Colonic mucosa (tissue), 4 donors: ENCODE measurements at regions not wholly inside any gene's neighbourhood (a gene's known extent, or its start where the extent isn't known, plus 50 kb on each side); places are given as distances from the start of the nearest gene placed in this dataset.

ENCODE experiments used
- DNase-seq: peaks from one replicate; pipeline ENCODE4 v3.0.0-alpha.2; 2020
- H3K27ac ChIP-seq: fragments of 200-600 bp; one replicate; pipeline ENCODE4 v1.8.0; 2021
- H3K27me3 ChIP-seq: fragments of 200-600 bp; one replicate; pipeline ENCODE4 v1.8.0; 2021
- H3K36me3 ChIP-seq: fragments of 200-600 bp; one replicate; pipeline ENCODE4 v1.8.0; 2021
- H3K4me1 ChIP-seq: fragments of 200-600 bp; one replicate; pipeline ENCODE4 v1.8.0; 2021; ENCODE audit warnings: mild to moderate bottlenecking
- H3K4me3 ChIP-seq: fragments of 200-600 bp; one replicate; pipeline ENCODE4 v1.8.0; 2021
- H3K9ac ChIP-seq, 2 donors: one replicate each; pipeline ENCODE4 v1.7.0; 2013; ENCODE audit warnings: control low read depth in 2 of 2, low read depth in 2 of 2, low read length in 2 of 2
- H3K9me3 ChIP-seq: fragments of 200-600 bp; one replicate; pipeline ENCODE4 v1.8.0; 2021
- intact Hi-C: fragments of 100-400 bp; cut with DNase I; formaldehyde crosslinking; loops from one replicate; pipeline ENCODE4 v1.14.1; 2022
- TF ChIP-seq, protein P1 (sequence below): fragments of 200-600 bp; IDR thresholded peaks from one replicate; pipeline ENCODE4 v1.8.0; 2022; ENCODE audit warnings: antibody characterized with exemption, mild to moderate bottlenecking
- donor health status: healthy.
- donor health status: DM: no; HTN: no; CAD: no.
- donor health status: DM: no; HTN: no; CAD: no.

DNA sequence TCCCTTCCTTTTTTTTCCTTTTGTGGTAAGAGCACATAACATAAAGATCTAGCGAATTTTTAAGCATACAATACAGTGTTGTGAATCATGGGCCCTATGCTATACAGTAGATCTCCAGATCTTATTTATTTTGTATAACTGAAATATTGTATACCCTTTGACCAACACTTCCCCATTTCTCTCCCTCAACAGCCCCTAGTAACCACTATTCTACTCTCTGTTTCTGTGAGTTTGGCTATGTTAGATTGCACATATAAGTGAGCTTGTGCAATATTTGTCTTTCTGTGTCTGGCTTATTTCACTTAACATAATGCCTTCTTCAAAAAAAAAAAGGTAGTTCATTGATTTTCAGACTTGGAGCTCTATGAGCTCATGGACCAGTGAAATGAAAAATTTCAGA is 180.5 kb downstream of the C11orf91 start:
- no peak overlapping the region for H3K4me3 ChIP-seq
- no peaks in the 10 kb centered on the region for H3K27me3 ChIP-seq
- H3K4me1 ChIP-seq: no peaks in the 10 kb centered on the region
- TF ChIP-seq, protein P1, sequence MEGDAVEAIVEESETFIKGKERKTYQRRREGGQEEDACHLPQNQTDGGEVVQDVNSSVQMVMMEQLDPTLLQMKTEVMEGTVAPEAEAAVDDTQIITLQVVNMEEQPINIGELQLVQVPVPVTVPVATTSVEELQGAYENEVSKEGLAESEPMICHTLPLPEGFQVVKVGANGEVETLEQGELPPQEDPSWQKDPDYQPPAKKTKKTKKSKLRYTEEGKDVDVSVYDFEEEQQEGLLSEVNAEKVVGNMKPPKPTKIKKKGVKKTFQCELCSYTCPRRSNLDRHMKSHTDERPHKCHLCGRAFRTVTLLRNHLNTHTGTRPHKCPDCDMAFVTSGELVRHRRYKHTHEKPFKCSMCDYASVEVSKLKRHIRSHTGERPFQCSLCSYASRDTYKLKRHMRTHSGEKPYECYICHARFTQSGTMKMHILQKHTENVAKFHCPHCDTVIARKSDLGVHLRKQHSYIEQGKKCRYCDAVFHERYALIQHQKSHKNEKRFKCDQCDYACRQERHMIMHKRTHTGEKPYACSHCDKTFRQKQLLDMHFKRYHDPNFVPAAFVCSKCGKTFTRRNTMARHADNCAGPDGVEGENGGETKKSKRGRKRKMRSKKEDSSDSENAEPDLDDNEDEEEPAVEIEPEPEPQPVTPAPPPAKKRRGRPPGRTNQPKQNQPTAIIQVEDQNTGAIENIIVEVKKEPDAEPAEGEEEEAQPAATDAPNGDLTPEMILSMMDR: no peak
- intact Hi-C loops: no loop called here
- DNase-seq: no peak
- no peak overlapping the region for H3K9ac ChIP-seq
- no peaks in the 10 kb centered on the region for H3K36me3 ChIP-seq
- H3K9me3 ChIP-seq: no peaks in the 10 kb centered on the region
- no peak overlapping the region for H3K27ac ChIP-seq

DNA sequence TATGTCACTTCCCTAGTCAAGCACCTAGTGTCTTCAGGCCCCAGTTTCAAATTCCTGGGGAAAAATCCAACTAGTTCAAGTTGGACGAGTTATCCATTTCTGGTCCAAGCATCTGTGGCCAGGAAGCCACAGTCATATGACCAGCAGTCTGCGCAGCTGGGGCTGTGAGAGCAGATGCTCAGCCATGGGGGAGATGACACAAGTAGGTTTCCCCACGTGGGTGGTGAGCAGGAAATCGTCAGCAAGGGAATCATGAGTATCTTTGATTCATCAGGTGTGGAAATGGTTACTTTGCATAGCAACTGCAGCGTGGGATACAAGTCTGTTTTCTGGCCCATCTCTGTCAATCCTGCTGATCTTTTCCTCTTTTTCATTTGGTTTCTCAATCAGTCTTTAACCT is 185.3 kb downstream of the C11orf91 start:
- DNase-seq: no peak
- H3K4me1 ChIP-seq: no peaks in the 10 kb centered on the region
- intact Hi-C loops: no loop called here
- H3K9me3 ChIP-seq: no peaks in the 10 kb centered on the region
- TF ChIP-seq, protein P1: no peak
- no peaks in the 10 kb centered on the region for H3K36me3 ChIP-seq
- H3K4me3 ChIP-seq: no peak overlapping the region
- H3K27me3 ChIP-seq: no peaks in the 10 kb centered on the region
- H3K9ac ChIP-seq: no peak overlapping the region
- no peak overlapping the region for H3K27ac ChIP-seq

DNA sequence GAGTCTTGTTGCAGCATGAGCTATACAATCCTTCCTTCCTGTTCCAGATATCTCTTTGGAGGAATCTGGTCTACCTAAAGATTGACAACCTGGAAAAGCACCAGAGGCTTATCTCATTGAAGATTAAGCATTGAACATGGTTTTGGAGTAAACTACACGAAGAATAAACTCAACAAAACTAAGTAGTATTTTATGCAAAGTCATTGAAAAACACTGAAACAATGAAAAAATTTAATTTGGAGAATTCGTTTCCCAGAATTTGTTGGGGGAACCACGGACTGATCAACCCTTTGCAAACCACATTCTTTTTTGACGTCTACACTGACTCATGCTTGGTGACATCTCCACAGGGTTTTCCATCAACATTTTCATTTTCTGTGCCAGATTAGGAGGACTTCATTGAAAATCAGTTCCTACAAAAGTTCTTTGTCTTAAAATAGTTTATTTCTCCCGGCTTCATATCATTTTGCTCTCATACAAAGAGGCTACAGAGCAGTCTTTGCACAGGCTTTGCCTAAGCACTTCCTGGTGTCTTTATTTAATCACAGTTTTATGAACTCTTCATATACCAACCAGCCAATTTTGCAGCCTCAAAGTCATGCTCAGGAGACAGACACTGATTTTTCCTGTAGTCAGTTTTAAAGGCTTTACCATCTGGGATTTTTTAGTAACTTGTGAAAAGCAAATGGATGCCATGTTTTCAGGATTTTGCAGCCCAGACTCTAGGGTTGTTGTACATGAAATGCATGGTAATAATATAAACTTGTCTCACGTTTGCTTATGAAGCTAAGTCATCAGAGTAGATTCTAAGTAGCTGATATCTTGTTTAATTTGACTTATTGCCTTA is 186.3 kb downstream of the C11orf91 start:
- Histone ChIP-seq H3K9me3 (no peaks in the 10 kb centered on the region), H3K4me1 (no peaks in the 10 kb centered on the region), H3K4me3 (no peak overlapping the region), H3K27me3 (no peaks in the 10 kb centered on the region), H3K27ac (no peak overlapping the region), H3K9ac (no peak overlapping the region), H3K36me3 (no peaks in the 10 kb centered on the region)
- no peak for DNase-seq
- TF ChIP-seq, protein P1: no peak
- intact Hi-C loops: no loop called here

DNA sequence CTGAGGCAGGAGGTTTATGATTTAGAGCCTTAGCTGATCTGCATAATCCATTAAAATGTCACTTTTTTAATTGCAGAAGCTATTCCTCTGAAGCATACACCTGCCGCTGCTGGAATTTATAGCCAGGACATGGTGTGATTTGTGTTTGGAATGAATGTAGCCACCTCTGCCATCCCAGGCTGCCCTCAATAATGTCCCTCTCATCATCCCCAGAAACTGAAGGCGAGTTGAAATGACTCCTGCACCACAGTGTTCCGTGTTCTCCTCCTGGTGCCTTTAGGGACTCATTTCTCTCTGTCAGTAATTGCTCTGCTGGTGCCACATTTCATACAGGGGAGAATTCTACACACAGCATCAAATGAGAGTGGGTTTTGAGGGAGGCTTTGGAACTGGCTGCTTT is 191.0 kb downstream of the C11orf91 start:
- Histone ChIP-seq H3K9ac (no peak overlapping the region), H3K27me3 (no peaks in the 10 kb centered on the region), H3K36me3 (no peaks in the 10 kb centered on the region), H3K27ac (no peak overlapping the region), H3K9me3 (no peaks in the 10 kb centered on the region), H3K4me3 (no peak overlapping the region), H3K4me1 (no peaks in the 10 kb centered on the region)
- intact Hi-C loops: no loop called here
- no peak for DNase-seq
- TF ChIP-seq, protein P1: no peak

DNA sequence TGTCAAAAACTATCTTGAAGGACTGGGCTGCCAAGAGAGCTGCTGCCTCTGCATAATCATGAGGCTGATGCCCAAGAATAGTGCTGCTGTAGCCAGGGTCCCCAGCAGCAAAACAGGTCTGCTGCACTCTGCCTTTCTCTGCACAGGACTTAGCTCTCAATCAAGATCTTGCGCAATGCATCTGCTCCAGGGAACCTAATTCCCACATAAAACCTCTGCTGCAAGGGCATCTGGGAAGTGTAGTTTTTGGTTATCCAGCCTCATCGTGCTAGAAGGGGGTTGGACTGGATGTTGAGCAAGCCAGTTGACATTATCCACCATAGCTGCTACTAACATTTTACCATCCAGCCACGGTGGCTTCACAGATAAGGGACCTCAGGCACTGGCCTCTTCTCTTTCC is 192.7 kb downstream of the C11orf91 start:
- Histone ChIP-seq H3K27me3 (no peaks in the 10 kb centered on the region), H3K4me3 (no peak overlapping the region), H3K36me3 (no peaks in the 10 kb centered on the region), H3K9ac (no peak overlapping the region), H3K4me1 (no peaks in the 10 kb centered on the region), H3K9me3 (no peaks in the 10 kb centered on the region), H3K27ac (no peak overlapping the region)
- intact Hi-C loops: no loop called here
- no peak for DNase-seq
- TF ChIP-seq, protein P1: no peak
